GM18867 (cell line): ENCODE measurements at regions not wholly inside any gene's neighbourhood (a gene's known extent, or its start where the extent isn't known, plus 50 kb on each side); places are given as distances from the start of the nearest gene placed in this dataset.
"Not testable (repeated sequence)": the region's sequence is repeated elsewhere in the genome, so short reads cannot be mapped to it uniquely, and the experiment has no call there.

ENCODE experiments used
- ATAC-seq: cut with Tn5 transposase; IDR thresholded peaks from one replicate; pipeline ENCODE4 v1.9.1; 2021; ENCODE audit warnings: mild to moderate bottlenecking, moderate library complexity; ENCODE audit not compliant: unreplicated experiment

DNA sequence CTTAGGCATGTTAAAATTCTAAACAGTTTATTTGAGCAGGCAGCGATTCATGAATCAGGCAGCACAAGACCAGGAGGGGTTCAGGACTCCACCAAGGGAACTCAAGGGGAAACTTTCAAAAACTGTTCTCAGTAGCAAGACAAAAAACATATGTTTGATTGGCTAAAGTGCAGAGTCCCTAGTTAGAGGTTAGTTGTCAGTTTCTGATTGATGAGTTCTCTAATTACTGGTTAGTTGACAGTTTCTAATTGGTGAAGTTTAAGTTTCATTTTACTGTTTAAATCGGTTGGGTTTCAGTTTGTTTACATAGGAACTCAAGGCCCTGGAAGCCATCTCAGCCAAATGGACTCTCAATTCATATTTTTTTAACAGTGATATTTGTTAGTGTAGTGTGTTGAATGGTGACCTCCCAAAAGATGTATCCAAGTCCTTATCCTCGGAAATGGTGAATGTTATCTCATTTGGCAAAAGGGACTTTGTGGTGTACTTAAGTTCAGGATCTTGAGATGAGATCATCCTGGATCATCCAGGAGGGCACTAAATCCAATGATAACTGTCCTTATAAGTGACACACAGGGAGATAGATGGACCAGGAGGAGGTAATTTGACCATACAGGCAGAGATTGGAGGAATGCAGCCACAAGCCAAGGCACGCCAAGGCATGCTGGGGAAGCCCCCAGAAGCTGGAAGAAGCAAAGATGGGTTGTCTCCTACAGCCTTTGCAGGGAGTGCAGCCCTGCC is 219.2 kb upstream of the RAI14 start:
- ATAC-seq, result no peak

GRCh38 chr5:34439601-34440000 is 216.5 kb upstream of the RAI14 start:
- ATAC-seq, result no peak

DNA sequence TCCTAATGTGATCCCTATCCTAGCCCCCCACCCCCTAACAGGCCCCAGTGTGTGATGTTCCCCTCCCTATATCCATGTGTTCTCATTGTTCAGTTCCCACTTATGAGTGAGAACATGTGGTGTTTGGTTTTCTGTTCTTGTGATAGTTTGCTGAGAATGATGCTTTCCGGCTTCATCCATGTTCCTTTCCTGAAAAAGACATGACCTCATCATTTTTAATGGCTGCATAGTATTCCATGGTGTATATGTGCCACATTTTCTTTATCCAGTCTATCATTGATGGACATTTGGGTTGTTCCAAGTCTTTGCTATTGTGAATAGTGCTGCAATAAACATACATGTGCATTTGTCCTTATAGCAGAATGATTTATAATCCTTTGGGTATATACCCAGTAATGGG is 214.4 kb upstream of the RAI14 start:
- not testable (repeated sequence) for ATAC-seq

DNA sequence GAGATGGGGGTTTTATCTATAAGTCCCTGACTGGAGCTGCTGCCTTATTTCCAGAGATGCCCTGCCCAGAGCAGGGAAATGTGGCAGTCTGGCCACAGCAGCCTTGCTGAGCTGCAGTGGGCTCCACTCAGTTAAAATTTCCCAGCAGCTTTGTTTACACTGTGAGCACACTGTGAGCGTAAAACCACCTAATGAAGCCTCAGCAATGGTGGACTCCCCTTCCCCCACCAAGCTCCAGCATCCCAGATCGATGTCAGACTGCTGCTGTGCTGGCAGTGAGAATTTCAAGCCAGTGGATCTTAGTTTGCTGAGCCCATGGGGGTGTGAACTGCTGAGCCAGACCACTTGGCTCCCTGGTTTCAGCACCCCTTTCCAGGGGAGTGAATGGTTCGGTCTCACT is 208.7 kb upstream of the RAI14 start:
- ATAC-seq, result no peak

- no peak for ATAC-seq
Measured at GRCh38 chr5:34449639-34450038, 206.5 kb upstream of the RAI14 start.

- no peak for ATAC-seq
Measured at GRCh38 chr5:34450338-34450737, 205.8 kb upstream of the RAI14 start.

- ATAC-seq, result no peak
Measured at GRCh38 chr5:34452170-34452828, 203.8 kb upstream of the RAI14 start.

GRCh38 chr5:34455098-34455497 is 201.0 kb upstream of the RAI14 start:
- no peak for ATAC-seq

DNA sequence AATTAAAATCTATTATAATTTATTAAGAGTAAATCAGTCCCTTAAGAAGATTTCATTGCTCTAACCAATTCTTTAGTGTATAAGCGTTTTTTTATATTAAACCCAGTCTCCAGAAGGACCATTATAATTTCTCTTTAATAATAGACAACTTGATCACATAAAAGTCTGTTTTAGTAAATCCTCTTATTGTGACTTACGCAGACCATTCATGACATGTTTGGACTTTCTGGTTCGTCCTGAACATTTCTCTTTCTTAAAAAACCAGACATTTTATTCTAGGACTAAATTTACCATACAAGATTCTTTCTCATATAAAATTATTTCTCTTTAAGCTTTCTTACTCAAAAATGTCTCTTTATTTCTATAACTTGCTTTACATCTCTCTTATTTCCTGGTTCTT is 196.2 kb upstream of the RAI14 start:
- no peak for ATAC-seq

DNA sequence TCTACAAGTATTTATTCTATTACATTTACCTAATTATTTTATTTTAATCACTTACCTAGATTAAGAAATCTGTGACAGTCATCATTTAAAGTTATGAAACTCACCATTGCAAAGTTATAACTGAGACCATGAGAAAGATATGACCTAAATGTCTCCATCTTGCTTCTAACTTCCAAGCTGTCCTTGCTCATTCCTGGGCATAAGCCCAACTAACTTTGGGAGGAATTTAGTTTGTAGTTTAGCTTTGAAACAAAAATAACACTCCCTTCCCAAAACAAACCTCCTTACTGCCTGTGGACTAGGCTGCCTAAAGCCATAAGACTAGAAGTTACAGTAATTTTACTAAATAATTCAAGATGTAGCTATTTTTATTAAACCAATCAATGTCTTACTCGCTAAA is 195.6 kb upstream of the RAI14 start:
- ATAC-seq, result no peak

DNA sequence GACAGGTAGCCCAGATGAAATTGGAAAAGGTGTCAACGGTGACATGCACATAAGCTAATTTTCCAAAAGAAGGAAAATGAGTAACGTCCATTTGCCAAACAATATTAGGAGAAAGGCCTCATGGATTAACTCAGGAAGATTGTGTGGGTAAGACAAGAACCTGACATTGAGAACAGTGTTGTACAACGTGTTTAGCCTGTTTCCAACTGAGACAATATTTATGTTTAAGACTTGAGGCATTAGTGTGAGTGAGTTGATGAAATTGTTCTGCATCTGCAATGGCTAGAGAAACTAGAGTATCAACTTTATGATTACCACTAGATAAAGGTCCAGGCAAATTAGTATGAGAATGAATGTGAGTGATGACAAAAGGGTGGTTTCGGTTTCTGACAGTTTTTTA is 191.3 kb upstream of the RAI14 start:
- no peak for ATAC-seq

DNA sequence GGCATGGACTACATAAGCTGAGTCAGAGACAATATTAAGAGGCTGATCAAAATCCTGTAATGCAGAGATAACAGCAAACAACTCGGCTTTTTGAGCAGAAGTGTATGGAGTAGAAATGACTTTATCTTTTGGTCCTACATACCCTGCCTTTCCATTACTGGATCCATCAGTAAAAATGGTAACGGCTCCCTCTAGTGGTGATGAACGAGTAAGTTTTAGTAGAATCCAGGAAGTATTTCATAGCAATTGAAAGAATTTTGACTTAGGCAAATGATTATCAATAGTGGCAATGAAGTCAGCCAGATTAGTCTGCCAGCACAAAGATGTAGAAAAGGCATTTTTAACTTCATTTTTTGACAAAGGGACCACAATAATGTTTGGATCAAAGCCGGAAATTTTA is 190.8 kb upstream of the RAI14 start:
- ATAC-seq, result not testable (repeated sequence)

DNA sequence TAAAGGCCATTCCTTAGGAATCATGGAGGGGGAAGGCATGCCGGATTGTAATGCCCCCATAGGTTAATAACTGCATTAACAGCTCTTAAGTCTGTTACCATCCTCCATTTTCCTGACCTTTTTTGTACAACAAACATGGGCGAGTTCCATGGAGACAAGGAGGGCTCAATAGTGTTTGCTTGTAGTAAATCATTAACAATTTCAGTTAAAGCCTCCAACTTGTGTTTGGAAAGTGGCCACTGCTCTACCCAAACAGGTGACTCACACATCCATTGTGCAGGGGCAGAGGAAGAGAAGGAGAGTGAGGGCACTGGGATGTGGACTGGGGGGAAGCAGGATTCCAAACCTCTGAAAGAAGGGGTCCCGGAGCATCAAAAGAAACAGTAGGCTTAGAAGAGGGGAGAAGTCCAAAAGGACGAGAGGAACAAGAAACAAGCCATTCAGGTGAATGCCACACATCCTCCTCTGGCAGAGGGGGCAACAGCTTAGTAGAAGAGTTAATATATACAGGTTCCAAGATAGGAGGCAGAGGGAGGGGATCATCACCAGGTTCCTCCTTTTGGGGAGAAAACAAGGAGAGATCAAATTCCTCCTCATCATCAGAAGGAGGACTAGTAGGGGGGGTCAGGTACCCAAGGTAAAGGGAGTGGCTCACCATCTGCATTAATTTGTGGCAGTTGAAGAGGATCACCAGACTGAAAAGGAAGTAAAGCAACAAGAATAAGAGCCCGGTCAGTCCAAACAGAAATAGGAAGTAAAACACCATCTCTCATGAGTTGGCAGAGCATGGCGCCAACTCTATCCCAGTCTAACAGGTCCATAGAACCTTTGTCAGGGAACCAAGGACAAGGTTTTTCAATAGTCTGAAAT is 189.4 kb upstream of the RAI14 start:
- ATAC-seq, result not testable (repeated sequence)

- no peak for ATAC-seq
Measured at GRCh38 chr5:34467436-34467835, 188.7 kb upstream of the RAI14 start.

DNA sequence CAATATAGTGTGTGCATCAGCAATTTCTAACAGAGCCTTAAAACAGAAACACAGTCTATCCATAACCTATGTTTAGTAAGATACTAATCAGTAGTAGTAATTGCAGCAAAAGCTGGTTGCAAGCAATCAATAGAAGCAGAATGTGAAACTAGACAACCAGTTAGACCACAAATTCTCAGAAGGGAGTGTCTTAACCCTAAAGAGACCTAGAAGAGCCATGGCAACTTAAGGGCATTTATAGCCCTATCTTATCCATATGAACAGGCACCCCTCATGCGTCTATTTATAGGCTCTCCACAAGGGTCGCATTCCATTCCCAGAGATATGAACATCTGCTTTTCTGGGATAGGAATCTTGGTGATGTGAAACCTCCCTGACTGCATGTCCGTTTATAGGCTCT is 188.1 kb upstream of the RAI14 start:
- ATAC-seq, result peak; percentile 74

GRCh38 chr5:34469971-34470370 is 186.2 kb upstream of the RAI14 start:
- no peak for ATAC-seq

GRCh38 chr5:34474573-34475021 is 181.5 kb upstream of the RAI14 start:
- peak; percentile 79 for ATAC-seq

DNA sequence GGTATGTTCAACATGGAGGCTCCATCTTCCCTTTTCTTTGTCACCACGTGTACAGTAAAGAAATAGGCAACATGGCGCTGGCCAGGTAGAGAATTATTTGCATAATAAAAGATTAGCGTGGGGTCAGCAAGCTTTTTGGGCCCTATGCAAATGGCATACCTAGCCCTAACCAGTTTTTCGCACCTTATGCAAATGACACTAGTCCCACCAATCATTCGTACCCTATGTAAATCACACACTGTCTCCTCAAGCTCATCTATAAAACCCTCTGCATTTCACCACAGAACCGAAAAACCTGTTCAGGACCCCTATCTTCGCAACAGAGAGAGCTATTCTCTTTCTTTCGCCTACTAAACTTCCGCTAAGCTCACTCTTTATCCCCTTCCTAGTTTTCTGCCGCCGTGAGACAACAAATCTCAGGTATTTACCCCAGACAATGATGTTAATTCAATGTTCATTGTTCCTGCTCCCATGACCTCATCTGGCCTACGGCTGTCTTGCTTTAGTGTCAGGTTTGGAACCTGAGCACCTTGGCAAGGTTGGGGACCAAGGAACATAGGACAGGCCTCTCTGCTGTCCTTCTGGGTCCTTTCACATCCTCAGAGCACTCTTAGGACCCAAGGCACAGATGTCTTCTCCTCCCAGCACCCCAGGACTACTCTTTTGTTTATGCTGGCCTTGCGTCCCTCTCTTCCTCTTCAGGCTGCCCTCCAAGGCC is 180.7 kb upstream of the RAI14 start:
- no peak for ATAC-seq

DNA sequence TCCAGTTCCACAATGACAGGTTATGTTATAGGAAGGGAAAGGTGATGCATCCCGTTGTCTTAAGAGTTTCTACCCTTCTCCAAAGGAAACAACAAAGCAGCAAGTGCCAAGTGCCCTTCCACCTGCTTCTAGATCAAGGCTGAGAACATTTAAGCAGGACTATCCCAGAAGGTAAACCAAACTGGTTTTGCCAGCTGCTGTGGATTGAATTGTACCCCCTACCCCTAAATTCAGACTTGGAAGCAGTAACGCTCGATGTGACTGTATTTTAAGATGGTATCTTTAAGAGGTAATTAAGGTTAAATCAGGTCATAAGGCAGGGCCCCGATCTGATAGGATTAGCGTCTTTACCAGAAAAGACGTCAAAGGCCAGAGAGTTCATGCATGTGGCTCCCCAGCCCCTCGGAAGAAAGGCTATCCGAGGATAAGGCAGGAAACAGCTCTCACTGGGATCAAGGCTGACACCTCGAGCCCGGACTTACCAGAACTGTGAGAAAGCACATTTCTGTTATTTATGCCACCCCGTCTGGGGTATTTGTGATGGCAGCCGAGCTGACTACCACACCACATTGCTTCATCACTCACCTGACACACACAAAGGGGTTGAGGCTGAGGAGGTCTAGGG is 179.1 kb upstream of the RAI14 start:
- ATAC-seq, result no peak

DNA sequence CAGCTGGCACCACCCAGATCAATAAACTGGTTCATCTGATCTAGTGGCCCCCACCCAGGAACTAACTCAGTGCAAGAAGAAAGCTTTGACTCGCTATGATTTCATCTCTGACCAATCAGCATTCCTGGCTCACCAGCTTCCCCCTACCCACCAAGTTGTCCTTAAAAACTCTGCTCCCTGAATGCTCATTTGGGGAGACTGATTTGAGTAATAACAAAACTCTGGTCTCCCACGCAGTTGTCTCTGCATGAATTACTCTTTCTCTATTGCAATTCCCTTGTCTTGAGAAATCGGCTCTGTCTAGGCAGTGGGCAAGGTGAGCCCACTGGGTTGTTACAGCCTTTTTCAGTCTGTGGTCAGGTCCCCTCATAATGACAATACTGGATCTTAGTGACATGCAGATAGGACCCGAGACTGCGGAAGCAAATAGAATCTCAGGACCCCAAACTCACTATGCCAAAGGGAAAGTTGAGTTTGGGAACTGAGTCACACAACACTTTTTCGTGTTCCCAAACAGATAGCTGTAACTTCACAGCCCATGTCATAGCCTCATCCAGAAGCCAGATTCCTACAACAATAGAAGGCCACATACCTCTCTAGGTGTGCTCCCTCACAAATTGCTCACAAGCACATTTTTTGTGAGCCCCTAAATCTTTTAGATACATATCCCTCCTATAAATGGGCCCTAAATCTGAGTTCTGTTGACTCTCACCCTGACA is 175.2 kb upstream of the RAI14 start:
- ATAC-seq, result no peak
